GF-D8 (cell line): ENCODE measurements at regions not wholly inside any gene's neighbourhood (a gene's known extent, or its start where the extent isn't known, plus 50 kb on each side); places are given as distances from the start of the nearest gene placed in this dataset.

Experiments
- DNase-seq: peaks from one replicate; lab custom pipeline; 2025; lab: John Stamatoyannopoulos, UW

DNA sequence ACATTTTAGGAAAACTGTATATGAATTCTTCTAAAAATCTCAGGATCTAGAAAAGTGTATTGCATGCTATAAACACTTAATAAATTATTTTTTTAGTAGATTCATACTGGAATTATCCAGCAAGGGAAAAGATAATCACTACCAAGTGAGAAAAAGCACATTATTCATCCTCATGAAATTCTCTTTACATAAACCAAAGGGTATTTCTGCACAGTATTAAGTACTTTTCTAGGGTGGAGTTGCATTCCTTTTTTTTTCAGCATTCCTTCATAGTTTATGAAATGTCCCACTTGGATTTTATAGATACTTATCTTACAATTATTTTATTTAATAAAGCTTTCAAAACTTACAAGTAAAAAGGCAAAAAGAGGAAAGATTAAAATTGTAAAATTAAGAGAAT lies 403.3 kb downstream of the HGF start:
- no peak for DNase-seq

DNA sequence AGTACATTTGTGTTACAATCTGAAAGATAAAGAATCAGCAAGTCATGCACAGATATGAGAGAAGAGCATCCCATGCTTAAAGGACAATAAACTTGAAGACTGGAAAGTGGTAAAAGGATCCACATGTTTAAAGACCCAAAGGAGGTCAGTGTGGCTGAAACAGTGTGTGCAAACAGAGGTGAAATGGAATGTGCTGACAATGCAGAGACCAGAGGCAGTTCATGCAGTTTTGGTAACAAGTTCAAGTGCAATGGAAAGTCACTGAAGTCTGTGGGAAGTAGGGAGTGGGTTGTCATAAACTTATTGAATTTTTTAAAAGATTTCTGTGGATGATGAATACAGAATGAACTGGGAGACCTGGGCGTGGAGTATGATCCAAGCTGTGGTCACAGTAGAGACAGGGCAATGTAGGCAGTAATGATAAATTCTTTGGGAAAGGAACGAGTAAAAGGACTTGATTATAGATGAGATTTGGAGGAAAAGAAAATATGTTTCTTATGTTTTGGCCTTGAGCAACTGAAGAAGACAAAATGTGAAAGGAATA lies 408.0 kb downstream of the HGF start:
- DNase-seq, result no peak

DNA sequence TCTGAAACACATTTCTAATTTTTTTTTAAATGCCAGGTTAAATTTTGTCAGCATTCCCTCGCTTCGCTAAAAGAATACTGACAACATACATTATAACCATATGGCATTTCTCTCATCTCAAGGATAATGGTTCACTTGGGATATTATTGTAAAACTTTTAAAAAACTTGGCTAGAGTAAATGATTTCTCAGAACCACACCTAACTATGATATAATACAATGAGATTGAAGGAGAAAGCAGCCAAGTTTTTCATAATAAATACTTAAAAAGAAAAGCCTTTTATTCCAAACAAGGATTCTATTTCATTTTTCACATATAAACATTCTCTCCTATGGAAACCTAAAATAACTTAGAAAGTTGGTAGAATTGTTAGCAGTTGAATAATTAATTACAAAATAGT lies 413.9 kb downstream of the HGF start:
- no peak for DNase-seq

DNA sequence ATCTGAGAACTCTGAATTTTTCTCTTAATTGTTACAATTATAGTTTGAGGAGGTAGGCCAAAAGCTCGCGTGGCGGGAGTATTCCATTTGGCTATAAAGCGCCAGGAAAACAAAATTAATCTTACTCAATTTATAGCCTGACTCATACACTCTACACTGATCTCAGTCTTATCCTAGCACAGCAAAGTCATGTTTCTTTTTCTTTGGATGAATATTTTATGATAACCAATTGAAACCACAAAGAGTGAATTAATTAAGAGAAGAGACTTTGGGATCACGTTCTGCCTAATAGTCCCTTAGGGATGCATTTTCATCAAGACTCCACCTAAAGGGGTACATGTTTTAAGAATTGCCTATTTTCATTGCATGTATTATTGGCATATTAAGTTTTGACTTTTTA lies 420.8 kb downstream of the HGF start:
- DNase-seq, result no peak

DNA sequence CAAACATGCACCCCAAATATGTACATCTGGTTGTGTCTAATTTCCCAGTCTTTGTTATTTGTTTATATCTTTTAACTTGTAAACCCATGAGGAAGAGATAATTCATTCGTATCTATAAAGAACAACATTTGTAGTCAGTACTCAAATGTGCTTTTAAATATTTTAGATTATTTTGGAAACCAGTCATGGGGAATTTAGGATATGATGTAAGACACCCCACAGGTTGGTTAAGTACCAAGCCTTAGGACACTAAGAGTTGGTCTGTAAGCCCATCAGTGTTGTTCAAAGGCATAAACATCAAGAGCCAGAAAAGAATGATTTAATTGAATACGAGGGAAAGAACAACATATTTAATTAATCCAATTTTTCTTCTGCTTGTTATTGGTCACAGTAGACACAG lies 421.1 kb upstream of the SEMA3C start:
- DNase-seq, result no peak

DNA sequence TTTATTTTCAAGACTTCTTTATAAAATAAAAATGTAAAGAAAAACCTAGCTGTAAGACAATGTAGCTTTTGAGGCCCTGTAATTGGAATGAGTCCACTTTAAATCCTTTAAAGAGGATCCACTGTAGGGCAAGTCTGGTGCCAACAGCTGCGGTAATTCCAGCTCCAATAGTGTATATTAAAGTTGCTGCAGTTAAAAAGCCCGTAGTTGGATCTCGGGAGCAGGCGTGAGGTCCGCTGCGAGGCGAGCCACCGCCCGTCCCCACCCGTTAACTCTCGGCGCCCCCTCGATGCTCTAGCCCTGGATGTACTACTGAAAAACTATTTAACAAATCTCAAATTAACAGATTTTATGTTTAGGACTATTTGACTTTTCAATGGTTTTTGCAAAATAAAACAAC lies 414.7 kb upstream of the SEMA3C start:
- no peak for DNase-seq

DNA sequence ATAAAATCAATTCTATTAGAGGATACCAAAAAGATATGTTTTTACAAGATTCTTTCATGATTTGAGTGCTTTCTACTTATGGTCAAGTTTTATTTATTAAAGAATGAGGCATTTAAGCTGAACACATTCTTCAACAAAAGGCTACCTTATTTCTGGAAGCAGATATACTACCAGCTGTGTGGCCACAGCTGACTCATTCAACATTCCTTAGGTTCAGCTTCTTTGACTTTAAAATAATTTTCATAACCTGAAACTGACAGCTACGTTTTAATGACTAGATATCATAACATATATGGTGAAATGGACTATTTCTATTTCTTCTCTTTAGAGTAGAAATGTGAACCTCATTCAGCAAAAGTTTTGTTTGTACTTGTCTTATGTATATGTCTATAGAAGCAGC lies 414.2 kb upstream of the SEMA3C start:
- DNase-seq, result no peak

DNA sequence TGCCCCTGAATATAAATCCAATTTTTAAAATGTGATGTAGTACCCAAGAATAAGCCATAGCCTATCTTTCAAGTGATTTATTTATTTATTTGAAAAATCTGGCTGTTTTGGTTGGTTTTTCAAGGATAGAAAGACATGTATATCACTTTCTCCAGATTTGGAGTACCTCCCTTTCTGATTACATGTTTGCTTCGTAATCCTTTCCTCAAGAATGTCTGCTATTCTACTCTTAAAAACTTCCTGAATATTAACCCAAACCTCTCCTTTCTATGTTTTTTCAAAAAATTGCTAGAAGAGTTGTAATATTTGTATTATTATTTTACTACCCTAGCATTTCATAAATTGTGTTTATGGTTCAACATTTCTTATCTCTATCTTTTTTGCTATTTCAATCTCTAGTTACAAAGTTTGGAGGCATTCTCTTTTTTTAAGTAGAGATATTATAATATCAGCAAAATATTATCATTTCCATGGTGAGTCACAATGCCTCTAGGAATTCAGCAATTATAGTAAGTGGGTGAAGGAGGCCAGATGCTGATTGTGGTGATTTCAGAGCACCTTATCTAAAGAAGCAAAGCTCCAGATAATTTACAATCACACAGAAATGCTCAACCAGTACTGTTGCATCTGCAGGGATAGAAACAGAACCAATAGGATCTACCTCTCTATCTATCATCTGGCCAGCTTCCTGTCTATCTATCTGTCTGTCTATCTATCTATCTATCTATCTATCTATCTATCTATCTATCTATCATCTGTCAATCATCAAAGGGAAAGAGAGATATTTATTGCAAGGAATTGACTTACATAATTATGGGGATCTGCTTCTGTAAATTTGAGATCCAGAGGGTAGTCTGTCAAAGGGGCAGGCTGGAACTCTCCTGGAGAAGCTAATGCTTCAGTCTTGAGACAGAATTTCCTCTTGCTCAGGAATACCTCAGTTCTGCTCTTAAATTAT lies 412.5 kb upstream of the SEMA3C start:
- DNase-seq, result no peak

DNA sequence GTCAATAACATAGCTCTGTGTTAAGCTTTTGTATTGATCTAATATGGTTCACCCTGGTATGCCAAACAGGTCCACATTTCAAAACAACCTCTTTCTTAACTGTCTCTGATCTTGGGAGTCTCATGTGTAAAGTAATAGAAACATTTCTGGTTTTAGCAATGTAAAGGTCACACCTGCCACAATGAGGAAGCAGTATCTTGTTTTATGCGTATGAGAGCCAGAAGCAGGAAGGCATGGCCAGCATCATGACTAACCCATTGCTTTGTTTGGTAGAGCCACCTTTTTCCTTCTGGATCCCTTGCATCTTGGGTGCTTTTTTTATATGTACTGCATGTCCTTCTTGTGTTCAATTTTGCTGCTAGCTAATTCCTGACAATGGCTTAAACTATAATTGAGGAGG lies 411.3 kb upstream of the SEMA3C start:
- no peak for DNase-seq

DNA sequence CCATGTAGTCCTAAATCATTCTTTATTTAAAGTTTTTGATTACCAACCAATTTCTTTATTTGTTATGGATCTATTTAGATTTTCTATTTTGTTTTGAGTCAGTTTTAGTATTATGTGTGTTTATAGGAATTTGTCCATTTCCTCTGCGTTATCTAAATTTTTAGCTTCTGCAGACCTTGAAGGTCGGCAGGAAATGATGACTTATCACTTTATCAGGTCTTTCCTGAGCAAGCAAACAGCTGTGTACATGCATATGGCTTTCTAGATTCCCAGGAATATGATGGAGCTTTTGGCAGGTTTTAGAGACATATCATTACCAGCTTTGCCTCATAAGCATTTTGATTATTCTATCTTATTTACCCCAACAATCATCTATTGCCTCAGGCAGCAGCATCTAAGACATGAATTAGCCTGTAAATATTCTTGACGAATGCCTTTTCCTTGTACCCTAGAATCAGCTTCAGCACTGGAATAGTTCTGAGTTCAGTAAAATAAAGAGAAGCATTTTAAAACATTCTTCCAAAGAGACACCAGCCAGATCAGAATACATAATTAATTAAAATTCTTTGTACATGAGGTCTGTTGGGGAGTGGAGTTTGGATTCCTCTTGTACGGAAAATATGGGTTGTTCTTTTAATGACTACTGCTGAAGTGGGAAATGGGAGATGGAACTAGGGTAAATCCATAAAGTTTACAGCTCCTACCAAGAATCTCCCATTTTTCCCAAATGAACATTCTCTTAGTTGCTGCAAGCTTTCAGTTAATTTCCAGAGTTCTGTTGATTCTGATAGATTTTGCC lies 408.8 kb upstream of the SEMA3C start:
- DNase-seq, result no peak

DNA sequence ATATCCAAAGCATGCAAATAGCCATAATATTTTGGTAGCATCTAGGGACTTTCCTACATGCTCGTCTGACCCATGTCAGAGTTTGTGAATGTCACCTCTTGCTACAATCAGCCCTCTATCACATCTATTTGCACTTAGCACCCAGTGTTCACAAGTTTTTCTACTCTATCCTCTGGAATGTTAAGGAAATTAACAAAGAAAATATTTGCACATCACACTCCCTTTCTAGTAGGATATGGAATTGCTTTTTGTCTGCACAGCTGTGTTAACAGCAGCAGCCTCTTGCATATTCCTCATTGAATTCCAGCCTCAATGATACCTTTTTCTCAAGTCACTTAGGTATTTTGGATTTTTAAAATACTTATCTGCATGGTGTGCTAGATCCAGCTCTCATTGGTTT lies 403.1 kb upstream of the SEMA3C start:
- no peak for DNase-seq

DNA sequence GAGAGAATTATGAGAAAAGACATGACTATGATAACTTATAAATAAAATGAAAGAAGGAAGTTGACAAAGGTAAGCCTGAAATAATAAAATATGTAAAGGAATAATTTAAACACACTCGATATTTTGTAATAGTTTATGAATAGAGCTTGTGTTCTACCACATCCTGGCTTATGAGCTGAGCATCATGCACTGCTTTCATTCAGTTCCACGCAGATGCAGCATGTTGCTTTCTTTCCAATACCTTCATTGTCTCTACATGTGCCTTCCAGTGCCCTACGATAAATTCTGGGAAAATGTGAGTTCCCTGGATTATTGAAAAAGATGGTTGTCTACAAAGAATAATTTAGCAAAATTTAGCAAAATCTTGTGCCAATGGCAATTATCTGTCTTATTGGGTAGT lies 398.9 kb upstream of the SEMA3C start:
- no peak for DNase-seq

DNA sequence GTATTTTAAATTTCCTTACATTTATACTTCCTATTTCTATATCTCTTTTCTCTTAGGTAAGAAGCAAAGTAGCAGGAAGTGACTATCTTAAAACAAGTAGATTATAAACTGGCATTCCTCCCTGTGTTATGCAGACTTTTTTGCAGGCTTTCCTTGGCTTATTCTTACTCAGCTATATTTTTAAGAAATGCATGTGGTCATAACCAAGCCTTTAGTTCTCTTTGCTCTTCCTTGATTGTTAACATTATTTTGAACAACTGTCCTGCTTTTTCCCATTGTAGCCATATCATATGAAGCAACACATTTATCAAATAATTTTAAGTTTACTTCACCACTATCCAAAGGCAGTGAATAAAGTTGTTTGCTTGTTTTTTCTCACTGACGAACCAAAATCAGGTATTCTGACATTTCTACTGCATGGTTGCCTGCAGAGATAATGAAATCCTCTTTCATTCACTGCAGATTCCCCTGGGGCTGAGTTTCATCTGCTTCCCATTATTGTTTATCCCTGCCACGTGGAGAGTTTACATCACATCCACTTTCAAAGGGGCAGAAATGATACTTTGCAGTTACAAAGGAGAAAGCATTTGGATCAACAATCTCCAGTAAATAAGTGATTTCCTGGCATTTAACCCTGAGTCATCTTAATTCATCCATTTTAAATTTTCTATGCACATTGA lies 389.9 kb upstream of the SEMA3C start:
- DNase-seq, result no peak

DNA sequence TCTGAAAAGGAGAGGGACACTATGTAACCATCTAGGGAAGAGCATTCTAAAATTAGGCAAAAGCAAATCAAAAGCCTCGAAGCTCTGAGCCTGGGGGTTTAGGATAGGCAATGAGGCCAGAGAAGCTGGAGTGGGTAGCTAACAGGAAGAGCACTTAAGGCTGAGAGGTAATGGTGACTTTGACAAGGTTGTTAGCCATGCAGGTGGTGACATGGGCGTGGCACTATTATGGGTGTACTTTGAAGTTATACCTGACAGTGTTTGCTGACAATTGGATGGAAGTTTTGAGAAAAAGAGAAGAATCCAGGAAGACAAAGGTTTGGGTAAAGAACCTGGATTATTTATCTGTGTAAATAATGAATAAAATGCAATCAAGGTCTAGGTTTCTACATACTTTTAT lies 383.0 kb upstream of the SEMA3C start:
- DNase-seq, result no peak

DNA sequence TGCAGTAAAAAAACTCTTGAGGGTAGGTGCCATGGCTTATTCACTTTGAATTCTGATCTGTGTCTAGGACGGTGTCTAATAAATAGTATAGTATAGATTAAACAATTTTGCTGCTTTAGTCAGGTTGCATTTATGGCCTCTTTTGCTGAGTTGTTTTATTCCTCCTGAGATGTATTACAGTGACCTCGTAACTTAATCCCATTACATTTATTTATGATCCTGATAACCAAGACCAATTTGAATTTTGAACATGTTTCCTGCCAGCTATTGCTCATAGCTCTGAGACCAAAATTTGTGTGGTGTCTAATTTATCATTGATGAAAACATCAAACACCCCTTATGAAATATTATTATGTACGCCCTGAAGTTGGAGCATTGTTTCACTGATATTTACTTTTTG lies 381.9 kb upstream of the SEMA3C start:
- no peak for DNase-seq

DNA sequence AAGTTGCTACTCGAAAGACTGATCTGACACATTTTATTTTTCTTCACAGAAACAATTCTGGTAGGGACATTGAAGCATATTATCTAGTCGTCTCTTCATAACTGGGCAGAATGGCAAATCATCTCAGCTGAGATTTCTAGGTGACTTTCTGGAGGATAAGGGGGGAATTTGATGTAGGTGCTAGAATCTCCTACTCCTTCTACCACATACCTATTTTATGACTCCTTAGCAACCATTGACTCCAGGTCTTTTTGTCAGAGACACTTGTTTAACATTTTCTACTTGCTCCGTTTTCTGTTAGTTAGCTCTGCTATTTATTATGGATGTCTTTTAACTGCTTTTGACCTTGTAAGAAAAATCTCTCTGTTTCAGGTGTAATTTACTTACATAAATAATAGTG lies 380.9 kb upstream of the SEMA3C start:
- no peak for DNase-seq

DNA sequence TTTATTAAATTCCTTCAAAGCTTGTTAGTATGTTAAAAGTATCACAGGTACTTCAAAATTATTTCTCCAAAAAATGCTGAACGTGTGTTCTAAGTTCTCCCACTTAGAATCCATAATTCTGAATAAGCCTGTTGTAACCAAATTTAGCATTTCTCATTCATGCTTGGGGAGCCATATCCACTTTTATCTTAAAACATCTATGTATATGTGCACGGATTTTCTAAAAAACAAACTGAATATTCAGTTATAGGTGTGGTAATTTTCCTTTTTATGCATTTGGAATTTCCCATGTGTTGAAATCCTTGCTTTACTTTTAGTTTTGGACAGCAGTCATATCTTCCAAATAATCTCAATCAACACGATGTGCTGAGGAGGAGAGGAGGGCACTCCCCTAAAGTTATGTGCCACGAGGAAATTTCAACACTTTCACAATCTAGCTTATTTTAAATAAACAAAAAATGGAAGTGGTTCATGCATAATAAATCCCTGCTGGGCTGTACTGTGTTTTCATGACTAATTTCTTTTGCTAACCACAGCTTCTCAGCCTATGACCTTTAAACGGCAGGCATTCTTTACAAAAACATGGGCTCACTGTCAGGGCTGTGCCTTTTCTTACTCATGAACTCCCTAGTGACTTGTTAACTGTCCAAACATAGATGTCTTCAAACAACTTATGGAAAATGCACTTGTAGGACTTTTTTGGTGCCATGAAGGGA lies 380.3 kb upstream of the SEMA3C start:
- no peak for DNase-seq

DNA sequence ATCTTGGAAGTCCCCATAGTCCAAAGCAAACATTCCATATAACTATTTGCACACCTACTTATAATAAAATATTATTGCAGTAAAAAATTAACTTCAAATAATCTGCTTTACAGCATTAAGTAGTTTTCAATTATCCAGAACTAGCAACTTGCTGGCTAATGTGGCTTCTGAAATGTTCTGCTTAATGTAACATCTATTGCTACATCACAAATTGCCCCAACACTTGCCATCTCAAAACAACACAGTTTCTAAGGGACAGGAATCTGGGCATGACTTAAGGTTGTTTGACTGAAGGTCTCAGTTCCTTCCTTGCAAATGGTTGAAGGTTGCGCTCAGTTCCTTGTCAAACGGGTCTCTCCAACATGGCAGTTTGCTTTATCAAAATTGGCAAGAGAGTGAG lies 378.5 kb upstream of the SEMA3C start:
- no peak for DNase-seq

DNA sequence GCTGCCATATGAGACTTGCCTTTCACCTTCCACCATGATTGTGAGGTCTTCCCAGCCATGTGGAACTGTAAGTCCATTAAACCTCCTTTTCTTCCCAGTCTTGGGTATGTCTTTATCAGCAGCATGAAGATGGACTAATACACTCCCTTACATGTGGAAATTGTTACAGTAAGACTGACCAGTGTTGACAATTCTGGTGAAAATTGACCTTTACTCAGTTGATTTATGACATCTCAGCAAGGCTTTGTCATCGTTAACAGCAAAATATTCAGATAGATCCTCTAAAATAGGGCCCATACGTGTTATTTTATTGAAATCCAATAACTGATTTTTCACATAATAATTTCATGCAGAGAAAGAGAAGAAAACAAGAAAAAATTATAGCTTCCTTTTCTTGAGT lies 377.9 kb upstream of the SEMA3C start:
- DNase-seq, result no peak

DNA sequence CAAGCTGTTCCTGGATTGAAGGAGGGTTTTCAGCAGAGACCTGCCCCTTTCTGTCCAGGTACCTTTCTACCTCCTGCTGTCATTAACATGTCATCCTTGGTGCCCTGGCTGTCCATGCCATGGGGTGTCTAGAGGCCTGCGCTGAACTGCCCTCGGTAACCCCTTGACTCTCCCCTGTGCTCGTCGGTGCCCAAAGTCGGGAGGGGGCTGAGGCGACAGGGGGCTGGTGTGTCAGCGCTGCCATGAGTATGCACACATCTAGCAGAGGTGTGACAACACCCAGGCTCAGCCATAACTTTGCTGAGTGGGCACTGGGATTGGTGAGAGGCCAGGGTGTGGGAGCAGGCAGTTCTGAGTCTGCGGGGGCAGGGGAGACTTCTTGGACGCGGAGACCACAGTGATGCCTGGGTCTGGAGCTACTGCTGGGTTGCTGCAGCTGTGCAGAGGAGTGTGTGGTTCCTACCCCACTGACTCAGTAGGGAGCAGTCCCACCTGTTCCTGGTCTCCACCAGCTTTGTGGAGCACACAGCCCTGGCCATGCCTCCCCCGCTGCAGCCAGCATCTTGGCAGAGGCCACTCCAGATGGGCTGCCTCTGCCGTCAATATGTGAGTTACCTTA lies 376.2 kb upstream of the SEMA3C start:
- DNase-seq, result no peak

DNA sequence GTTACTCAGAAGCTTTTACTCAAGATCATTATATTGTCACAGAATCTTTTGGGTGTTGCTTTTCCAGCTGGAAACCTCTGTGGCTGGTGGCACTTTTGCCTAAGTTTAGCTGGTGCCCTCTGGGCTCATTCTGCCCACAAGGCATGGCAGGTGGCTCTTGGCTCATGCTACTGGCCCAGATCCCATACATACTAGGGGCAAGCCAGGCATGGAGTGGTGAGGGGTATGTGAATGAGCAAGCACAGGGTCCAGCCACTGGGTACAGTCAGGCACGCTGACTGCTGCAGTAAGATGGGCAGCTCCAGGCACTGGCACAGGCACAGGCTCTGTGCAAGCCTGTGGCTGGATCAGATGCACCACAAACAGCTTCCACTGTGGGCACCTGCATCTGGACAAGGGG lies 375.0 kb upstream of the SEMA3C start:
- DNase-seq, result no peak
